GM19395 (cell line): ENCODE measurements at regions not wholly inside any gene's neighbourhood (a gene's known extent, or its start where the extent isn't known, plus 50 kb on each side); places are given as distances from the start of the nearest gene placed in this dataset.

Experiments used
- ATAC-seq: cut with Tn5 transposase; IDR thresholded peaks from one replicate; pipeline ENCODE4 v1.9.1; 2021; ENCODE audit warnings: mild to moderate bottlenecking, moderate library complexity; ENCODE audit not compliant: unreplicated experiment

DNA sequence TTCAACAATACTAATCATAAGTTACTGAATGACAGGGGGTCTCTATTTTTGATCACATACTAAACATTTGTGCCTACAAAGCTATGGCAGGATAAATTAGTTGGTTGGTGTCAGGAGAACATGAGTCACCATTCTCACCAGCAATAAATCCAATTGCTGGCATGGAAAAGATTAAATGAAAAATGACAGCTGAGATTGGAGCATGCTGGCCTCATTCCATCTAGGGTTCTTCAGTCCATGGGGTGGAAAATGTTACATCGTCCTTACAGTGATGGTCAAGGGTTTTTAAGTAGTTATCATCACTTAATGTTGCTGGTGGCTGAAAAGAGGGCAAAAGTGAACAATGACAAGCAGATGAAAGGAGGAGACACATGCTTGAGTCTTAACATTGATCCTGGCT lies 180.1 kb upstream of the BCL6 start:
- ATAC-seq: no peak

GRCh38 chr3:187926620-187927019 lies 181.4 kb upstream of the BCL6 start:
- no peak for ATAC-seq

GRCh38 chr3:187927565-187927964 lies 182.3 kb upstream of the BCL6 start:
- ATAC-seq: no peak

DNA sequence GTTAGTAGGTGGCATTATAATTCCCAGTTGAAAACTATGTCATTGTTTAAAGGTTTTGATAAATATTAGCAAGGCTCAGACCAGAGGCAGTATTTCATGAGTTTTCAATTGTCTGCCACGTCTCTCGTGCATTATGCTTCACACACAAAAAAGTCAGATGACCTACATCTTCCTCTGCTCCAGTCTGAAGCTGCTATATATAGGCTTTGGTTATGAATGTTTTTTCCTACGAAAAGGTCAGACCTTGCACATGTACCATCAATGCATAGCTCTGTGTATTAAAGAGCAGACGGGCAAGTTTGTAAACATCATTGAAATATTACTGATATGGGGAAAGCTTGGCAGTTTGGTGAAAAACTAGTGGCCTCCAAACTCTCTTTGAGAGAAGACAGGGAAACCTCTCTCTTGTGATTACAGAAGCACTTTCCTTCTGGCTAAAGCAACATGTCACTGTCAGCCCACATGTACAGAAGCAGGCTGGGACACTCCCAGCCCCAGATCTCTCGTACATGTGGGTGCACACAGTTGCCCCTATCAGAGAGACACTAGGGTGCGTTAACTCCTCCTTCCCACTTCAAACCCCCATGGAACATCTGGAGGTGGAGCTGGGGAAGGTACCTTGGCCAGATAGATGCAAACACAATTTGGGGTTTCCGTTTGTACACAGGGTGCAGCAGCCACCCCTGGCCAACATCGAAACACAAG lies 184.0 kb upstream of the BCL6 start:
- ATAC-seq: no peak

- no peak for ATAC-seq
These were observed 184.8 kb upstream of the BCL6 start for GRCh38 chr3:187930021-187930420.

DNA sequence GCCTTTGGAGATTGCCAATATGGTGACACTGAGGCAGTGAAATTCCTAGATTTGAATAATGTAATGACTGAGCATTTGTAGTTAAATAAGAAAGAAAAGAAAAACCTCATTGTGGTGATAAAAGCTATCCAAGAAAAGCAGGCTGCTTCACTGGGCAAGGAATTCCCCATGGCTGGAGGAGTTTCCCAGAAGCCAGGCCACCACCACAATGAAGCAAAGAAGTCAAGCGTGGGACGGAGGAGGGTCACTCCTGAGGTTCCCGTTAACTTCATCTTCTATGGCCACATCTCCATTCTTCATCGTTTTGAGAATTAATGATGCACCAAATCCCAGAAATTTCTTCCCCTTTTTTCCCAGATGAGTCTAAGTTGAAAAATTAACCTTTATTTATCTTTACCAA lies 185.8 kb upstream of the BCL6 start:
- ATAC-seq: no peak

- ATAC-seq: no peak
These were observed 186.6 kb upstream of the BCL6 start for GRCh38 chr3:187931770-187932278.

DNA sequence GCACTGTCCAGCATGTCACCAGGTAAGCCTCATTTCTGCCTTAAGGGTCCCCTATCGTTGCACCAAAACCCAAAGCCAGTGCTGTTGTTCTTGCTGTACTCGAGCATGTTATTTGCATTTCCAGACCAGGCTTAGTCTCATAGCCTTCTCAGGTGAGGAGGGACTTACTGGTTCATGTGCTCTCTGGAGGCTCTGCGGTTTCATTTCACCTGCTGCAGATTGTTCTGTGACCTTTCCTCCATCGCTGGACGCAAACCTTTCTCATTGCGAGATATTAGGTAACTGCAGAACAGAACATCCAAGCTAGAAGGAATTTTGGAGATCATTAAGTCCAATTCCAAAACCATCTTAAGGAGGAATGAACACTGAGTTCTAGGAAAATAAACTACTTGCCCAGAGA lies 187.3 kb upstream of the BCL6 start:
- no peak for ATAC-seq

GRCh38 chr3:187935623-187936156 lies 190.4 kb upstream of the BCL6 start:
- peak; percentile 99 for ATAC-seq

GRCh38 chr3:187936676-187937075 lies 191.4 kb upstream of the BCL6 start:
- ATAC-seq: no peak

- ATAC-seq: no peak
These were observed 194.6 kb upstream of the BCL6 start for GRCh38 chr3:187939891-187940290.

DNA sequence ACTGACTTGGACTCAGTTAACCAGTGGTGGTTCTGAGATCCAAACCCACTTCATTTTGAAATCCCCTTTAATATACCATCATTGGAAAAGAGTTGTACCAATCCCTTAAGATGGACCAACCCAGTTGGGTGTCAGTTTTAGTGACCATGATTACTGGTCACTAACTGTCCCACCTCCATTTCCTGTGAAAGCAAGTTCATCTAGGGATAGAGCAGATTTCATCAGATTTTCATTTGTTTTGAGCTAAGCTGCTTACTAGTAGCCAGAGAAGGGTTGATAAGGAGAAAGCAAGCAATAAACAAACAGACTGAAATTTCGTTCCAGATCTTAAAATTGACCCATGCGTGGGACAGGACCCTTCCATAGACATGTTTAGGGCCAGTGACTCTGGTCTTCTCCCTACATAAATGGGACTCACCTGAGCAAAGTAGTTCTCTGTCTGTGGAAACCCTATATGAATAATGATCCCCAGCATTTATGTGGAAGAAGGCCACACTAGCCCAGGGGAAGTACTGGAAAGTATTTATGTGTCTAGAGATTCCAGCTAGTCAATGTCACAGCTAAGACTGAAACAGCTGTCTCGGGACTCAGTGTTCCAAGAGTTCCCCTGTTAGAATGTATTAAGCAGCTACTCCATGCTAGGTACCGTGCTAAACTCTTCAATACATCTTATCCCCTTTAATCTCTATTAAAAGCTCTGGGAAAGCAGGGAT lies 196.0 kb upstream of the BCL6 start:
- ATAC-seq: no peak

DNA sequence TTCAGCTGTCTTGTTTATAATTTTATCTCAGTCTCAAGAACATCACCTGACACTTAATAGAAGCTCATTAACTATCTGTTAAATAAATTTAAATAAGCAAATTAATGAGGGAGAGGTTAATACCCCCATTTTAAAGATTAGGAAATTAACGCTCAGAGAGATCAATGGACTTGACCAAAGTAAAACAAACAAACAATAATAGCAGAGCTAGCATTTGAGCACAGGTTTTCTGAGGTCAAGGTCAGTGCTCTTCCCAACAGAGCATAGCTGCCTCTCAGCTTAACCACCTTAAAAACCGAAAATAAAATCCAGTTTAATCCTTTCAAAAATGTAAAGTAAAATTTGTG lies 196.6 kb upstream of the BCL6 start:
- no peak for ATAC-seq

- peak; percentile 68 for ATAC-seq
These were observed 197.5 kb upstream of the BCL6 start for GRCh38 chr3:187942658-187943241.

DNA sequence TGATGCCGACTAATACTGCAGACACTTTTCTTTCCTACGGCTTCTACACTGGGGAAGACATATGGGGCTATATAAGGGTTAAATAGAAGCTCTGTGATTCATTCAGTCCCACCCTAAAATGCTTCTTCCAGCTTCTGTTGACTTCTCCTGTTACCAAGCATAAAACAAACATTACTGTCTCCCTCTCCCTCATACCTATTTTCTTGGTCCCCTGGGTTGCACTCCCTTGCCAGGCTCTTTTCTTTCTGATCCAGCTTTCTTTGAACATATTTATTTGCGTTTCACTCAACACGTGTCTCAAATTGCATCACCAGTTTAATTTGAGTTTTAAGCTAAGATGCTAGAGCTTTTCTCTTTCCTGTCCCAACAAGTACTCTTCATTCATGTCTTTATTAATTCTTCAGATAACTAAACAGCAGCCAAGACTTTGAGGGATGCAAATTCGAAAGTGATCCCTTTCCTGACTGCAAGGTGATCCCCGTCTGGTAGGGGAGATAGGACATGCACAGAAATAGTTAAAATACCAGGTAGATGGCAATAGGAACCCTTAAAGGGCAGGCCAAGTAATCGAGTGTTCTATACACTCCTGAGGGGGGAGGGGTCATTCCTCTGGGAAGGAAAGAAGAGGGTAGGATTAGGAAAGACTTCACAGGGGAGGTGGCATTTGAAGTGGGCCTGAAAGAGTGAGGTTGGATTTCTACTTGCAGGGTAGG lies 198.6 kb upstream of the BCL6 start:
- no peak for ATAC-seq

DNA sequence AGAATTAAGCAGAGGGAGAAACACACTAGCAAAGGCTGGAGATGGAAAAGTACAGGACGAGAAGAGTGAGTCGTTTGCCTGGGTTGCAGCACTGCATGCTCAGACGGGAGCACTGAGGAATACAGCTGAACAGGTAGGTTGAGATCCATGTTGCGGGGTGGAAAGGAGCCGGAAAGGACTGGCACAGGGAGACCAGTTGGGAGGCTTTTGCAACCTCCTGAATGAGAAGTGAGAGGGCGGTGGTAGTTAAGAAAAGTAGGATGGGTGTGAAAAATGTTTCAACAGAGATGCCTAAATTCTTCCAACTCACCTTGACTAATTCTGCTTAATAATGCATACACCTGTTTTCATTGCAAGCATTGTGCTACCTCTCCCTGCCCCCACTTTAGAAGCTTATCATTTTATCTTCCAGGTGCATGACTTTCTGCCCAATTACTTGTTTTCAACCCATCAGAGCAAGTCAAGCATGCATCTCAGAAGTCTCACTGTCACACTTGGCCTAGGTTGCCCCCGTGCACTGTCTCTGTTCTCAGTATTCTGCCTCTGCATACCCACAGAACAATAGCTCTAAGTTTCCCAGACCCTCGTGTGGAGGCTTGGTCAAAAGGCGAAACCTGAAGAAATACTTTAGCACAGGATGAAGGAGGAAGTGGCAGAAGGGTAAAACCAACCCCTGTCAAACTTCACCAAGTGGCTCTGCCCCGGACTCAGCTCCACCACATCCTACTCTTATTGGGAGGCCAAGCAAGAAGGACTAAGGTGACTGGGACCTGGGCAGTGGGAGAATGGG lies 199.3 kb upstream of the BCL6 start:
- ATAC-seq: no peak

GRCh38 chr3:187945374-187945773 lies 200.1 kb upstream of the BCL6 start:
- ATAC-seq: no peak

- no peak for ATAC-seq
These were observed 201.0 kb upstream of the BCL6 start for GRCh38 chr3:187946163-187946691.

DNA sequence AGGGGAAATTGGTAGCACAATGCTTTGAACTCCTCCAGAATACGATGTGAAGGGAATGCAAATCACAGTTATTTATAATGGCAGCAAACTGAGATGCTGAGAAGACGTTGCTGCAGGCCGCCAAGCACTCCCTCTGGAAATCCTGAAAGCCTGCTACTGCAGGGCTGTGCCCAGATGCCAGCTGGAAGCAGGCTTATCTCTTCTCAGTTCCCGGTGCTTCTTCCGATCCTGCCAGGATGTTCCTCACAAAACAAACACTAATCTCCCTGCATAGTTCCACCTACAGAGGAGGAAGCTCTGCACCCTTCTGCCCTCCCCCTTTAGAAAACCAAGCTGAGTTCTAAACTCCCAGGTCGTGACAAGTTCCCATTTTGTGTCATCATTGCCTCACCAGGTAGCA lies 201.7 kb upstream of the BCL6 start:
- no peak for ATAC-seq
